T-helper 2 cell treated with Interferon-gamma antibody and Interleukin-4, amounts not matched to agents 5 μg/mL and 100 μg/mL, for 36 hours (primary cell): ENCODE measurements at regions not wholly inside any gene's neighbourhood (a gene's known extent, or its start where the extent isn't known, plus 50 kb on each side); places are given as distances from the start of the nearest gene placed in this dataset.

Experiments used
- DNase-seq: peaks from one replicate; pipeline ENCODE4 v3.0.0; 2021; ENCODE audit warnings: low spot score
- H3K27ac Mint-ChIP-seq: one replicate; pipeline ENCODE4 v1.8.0; 2021; ENCODE audit warnings: mild to moderate bottlenecking, mixed read lengths
- H3K27me3 Mint-ChIP-seq: one replicate; pipeline ENCODE4 v1.8.0; 2021; ENCODE audit warnings: low read depth, mixed read lengths
- H3K36me3 Mint-ChIP-seq: one replicate; pipeline ENCODE4 v1.8.0; 2021; ENCODE audit warnings: low read depth, mixed read lengths
- H3K4me1 Mint-ChIP-seq: one replicate; pipeline ENCODE4 v1.8.0; 2021; ENCODE audit warnings: low read depth, mixed read lengths
- H3K4me3 Mint-ChIP-seq: one replicate; pipeline ENCODE4 v1.8.0; 2022; ENCODE audit warnings: mild to moderate bottlenecking, moderate library complexity, mixed read lengths
- H3K9me3 Mint-ChIP-seq: one replicate; pipeline ENCODE4 v1.8.0; 2021; ENCODE audit warnings: mixed read lengths

DNA sequence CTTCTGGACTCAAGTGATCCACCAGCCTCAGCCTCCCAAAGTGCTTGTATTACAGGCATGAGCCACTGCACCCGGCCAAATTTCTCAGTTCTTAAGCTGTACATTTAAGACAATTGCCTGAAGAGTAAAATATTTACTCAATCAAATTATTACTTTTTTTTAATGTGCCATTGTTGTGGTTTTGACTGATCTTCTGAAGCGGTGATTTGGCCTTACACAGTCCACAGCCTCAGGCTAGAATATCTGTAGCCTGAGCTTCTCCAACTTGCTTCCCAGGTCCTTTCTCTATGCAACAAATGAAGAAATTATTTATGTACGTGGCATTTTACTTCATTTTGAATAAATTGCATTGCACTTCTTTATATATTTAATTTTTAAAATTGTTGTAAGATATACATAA, 281.3 kb downstream of the KLF5 start:
- Mint-ChIP-seq H3K27ac (no peak overlapping the region), H3K4me3 (no peak overlapping the region), H3K27me3 (peaks cover 2% of the 10 kb centered on the region), H3K36me3 (no peaks in the 10 kb centered on the region), H3K9me3 (no peaks in the 10 kb centered on the region), H3K4me1 (peaks cover 3% of the 10 kb centered on the region)
- DNase-seq, result no peak

DNA sequence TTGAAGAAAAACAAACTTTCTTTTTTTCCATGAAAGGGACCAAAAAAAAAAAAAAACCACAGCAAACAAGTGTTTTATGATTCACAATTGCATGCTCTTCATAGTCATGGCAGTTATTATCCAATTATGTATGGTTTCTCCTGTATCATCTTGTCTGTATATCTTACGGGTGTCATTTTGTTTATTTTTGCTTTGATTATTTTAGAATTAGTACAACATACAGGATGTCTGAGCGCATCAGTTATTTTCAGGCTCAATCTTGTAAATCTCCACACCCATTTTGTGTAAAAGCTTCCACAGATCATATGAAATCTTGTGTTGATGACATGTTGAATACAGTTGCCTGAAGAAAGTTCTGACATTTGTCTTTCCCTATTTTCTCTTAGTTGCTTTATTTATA, 280.3 kb downstream of the KLF5 start:
- H3K27ac Mint-ChIP-seq, result no peak overlapping the region

DNA sequence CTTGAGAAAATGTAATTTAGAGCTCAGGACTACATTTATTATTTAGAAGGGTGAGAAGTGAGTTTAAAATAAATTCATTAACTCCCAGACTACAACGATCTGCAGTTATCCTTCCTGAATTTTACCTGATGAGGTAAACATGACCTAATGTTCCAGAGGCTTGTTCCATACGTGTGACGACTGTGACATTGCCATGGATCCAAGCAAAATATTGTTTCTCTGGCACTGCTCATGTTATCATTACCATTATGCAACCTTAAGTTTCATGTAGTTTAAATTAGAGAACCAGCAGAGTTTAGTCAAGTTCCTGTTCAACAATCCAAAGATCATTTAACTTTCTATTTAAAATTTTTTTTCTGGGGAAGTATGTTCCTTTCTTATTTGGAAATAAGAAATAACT, 279.6 kb downstream of the KLF5 start:
- Mint-ChIP-seq H3K4me1 (peaks cover 4% of the 10 kb centered on the region), H3K36me3 (no peaks in the 10 kb centered on the region), H3K4me3 (no peak overlapping the region), H3K27me3 (peaks cover 4% of the 10 kb centered on the region), H3K9me3 (no peaks in the 10 kb centered on the region), H3K27ac (no peak overlapping the region)
- DNase-seq, result no peak

More for the DNA sequence above, 280.3 kb downstream of the KLF5 start:
- no peak overlapping the region for H3K4me3 Mint-ChIP-seq
- no peaks in the 10 kb centered on the region for H3K36me3 Mint-ChIP-seq
- peaks cover 4% of the 10 kb centered on the region for H3K4me1 Mint-ChIP-seq
- H3K27me3 Mint-ChIP-seq, result peaks cover 2% of the 10 kb centered on the region
- no peak for DNase-seq
- H3K9me3 Mint-ChIP-seq, result no peaks in the 10 kb centered on the region

DNA sequence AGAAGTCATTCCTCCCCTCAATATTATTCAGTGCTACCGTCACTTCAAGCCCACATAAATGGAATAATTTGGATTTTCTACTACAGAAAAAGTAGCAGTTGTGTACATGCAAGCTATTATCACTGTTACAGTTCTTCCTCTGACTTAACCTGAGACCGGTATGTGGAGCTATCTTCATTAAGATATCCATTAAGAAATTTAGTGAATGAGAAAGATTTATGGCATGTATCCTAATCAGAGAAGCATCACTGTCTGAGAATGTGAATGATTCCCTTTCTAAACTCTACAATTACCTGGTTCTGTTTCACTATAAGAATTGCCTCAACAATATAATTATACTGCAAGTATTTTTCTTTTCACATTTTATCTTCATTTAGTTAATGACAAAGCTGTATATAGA, 278.7 kb downstream of the KLF5 start:
- H3K9me3 Mint-ChIP-seq, result no peaks in the 10 kb centered on the region
- no peak overlapping the region for H3K27ac Mint-ChIP-seq
- H3K4me1 Mint-ChIP-seq, result peaks cover 4% of the 10 kb centered on the region
- DNase-seq, result no peak
- peaks cover 3% of the 10 kb centered on the region for H3K27me3 Mint-ChIP-seq
- no peaks in the 10 kb centered on the region for H3K36me3 Mint-ChIP-seq
- H3K4me3 Mint-ChIP-seq, result no peak overlapping the region

DNA sequence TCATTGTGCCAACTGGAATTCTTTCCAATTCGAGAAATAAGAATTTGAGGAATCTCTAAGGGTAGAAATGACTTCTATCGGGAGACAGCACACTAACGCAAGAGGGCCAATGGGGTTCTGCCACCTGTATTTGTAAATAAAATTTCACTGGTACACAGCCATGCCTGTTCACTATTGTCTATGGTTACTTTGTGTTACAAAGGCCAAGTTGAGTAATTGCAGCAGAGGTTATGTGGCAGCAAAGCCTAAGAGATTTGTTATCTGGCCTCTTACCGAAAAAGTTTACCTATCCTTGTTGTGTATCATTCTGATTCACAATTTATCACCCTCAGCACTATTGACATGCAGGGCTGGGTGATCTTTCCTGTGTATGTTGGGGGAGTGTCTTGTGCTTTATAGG, 278.0 kb downstream of the KLF5 start:
- no peak overlapping the region for H3K4me3 Mint-ChIP-seq
- DNase-seq, result no peak
- no peak overlapping the region for H3K27ac Mint-ChIP-seq
- H3K9me3 Mint-ChIP-seq, result no peaks in the 10 kb centered on the region
- H3K36me3 Mint-ChIP-seq, result no peaks in the 10 kb centered on the region
- peaks cover 3% of the 10 kb centered on the region for H3K27me3 Mint-ChIP-seq
- H3K4me1 Mint-ChIP-seq, result peaks cover 4% of the 10 kb centered on the region

DNA sequence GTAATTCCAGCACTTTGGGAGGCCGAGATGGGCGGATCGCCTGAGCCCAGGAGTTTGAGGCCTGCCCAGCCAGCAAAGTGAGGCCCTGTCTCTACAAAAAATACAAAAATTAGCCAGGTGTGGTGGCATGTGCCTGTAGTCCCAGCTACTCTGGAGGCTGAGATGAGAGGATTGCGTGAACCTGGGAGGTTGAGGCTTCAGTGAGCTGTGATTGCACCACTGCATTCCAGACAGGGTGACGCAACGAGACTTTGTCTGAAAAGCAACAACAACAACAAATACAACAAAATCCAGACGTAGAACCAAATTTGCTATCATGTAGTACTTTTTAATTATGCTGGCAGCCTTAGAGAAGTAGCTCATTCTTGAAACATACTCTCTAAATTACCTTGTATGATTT, 277.1 kb downstream of the KLF5 start:
- no peak for DNase-seq

DNA sequence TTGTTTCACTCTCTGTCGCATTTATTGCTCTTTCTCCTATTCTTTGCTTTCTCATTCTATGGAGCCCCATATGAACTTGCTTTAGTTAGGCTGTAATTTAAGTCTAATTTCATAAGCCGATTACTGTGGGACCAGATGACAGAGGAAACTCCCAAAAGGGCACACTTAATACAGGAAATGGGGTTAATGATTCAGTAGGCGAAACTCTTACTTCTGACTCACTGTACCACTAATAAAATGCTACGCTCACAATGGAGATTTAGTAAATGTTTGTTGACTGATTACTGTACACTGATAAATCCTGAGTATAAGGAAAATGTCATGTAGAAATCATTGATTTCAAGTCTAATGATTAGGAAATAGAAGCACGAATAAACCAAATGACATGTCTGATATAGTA, 276.4 kb downstream of the KLF5 start:
- H3K27ac Mint-ChIP-seq, result no peak overlapping the region
- DNase-seq, result no peak
- H3K36me3 Mint-ChIP-seq, result no peaks in the 10 kb centered on the region
- no peaks in the 10 kb centered on the region for H3K9me3 Mint-ChIP-seq
- peaks cover 4% of the 10 kb centered on the region for H3K4me1 Mint-ChIP-seq
- H3K4me3 Mint-ChIP-seq, result no peak overlapping the region
- H3K27me3 Mint-ChIP-seq, result peaks cover 3% of the 10 kb centered on the region

More for the DNA sequence above, 277.1 kb downstream of the KLF5 start:
- Mint-ChIP-seq H3K27me3 (peaks cover 3% of the 10 kb centered on the region), H3K4me1 (peaks cover 4% of the 10 kb centered on the region), H3K27ac (no peak overlapping the region), H3K4me3 (no peak overlapping the region), H3K36me3 (no peaks in the 10 kb centered on the region), H3K9me3 (no peaks in the 10 kb centered on the region)

DNA sequence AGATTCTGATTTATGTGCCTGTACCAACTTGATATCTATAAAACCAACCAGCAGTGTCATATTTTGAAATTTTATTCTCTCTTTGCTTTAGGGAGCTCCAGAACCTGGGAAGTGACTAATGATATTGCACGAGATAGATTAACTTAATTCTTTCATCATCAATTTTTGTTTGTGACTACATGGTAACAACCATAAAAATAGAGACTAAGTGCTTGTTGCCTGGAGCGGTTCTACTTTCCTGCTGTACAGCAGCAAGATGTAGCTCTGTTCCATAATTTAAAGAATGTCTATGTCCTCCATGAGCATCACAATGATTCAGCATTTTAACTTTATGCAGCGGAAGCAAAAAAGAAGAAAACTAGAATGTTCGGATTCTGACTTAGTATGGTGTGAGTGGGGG, 275.6 kb downstream of the KLF5 start:
- Mint-ChIP-seq H3K4me1 (peaks cover 4% of the 10 kb centered on the region), H3K36me3 (no peaks in the 10 kb centered on the region), H3K27ac (no peak overlapping the region), H3K27me3 (peaks cover 3% of the 10 kb centered on the region), H3K9me3 (no peaks in the 10 kb centered on the region), H3K4me3 (no peak overlapping the region)
- DNase-seq, result no peak

DNA sequence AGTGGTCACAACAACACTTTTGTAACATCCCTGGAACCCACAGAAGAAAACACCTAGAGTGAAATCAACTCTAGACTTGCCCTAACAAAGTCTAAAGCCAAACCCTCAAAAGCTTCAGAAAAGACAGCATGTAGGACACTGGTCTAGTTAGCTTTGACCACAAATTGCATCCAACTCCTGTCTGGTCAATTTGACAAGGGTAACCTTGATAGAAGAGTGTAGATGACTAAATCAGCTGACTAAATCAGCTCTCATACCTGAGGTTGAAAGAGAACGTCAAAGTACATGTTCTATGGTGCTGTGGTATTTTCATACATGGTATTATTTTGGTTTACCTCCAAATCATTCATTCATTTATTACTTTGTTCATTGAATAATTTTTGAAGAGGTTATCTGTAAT, 272.8 kb downstream of the KLF5 start:
- H3K27me3 Mint-ChIP-seq, result peaks cover 3% of the 10 kb centered on the region
- H3K36me3 Mint-ChIP-seq, result no peaks in the 10 kb centered on the region
- H3K4me1 Mint-ChIP-seq, result peaks cover 4% of the 10 kb centered on the region
- no peak overlapping the region for H3K4me3 Mint-ChIP-seq
- no peak for DNase-seq
- H3K9me3 Mint-ChIP-seq, result no peaks in the 10 kb centered on the region
- H3K27ac Mint-ChIP-seq, result no peak overlapping the region

DNA sequence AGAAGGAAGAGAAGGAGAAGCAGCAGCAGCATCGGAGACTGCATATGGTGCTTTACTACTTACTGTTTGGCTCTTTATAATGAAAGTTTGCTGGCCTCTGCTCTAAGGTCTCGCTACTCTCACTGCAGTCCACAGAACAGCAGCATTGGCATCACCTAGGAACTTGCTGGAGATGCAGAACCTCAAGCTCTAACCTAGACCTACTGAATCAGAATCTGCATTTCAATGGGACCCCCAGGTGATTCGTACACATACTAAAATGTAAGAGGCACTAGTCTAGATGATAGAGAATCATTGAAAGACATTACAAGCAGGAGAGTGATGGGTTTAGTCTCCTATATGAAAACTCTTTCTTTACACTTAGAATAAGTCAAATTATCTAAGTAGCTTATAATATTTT, 270.6 kb downstream of the KLF5 start:
- Mint-ChIP-seq H3K36me3 (no peaks in the 10 kb centered on the region), H3K27ac (no peak overlapping the region)

DNA sequence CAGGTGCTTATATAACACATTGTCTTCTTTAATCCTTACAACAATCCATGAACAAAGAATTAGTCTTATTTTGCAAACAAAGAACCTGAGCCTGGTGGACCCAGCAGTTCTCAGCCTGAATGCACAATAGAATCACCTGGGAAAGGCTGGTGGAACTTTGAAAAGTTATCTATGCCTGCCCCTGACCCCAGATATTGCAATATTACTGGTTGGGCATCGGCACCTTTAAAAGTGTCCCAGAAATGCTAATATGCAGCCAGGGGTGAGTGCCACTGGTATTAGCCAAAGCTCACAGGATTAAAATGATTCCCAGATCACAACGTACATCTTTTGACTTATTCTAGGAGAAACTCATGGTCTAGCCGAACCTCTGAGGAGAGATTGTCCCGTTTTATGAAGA, 268.8 kb downstream of the KLF5 start:
- H3K27me3 Mint-ChIP-seq, result peaks cover 5% of the 10 kb centered on the region
- no peak overlapping the region for H3K27ac Mint-ChIP-seq
- H3K4me3 Mint-ChIP-seq, result no peak overlapping the region
- DNase-seq, result no peak
- H3K4me1 Mint-ChIP-seq, result no peaks in the 10 kb centered on the region
- H3K36me3 Mint-ChIP-seq, result no peaks in the 10 kb centered on the region
- H3K9me3 Mint-ChIP-seq, result no peaks in the 10 kb centered on the region

More for the DNA sequence above, 270.6 kb downstream of the KLF5 start:
- no peaks in the 10 kb centered on the region for H3K9me3 Mint-ChIP-seq
- H3K4me3 Mint-ChIP-seq, result no peak overlapping the region
- peaks cover 8% of the 10 kb centered on the region for H3K27me3 Mint-ChIP-seq
- no peaks in the 10 kb centered on the region for H3K4me1 Mint-ChIP-seq
- DNase-seq, result no peak

DNA sequence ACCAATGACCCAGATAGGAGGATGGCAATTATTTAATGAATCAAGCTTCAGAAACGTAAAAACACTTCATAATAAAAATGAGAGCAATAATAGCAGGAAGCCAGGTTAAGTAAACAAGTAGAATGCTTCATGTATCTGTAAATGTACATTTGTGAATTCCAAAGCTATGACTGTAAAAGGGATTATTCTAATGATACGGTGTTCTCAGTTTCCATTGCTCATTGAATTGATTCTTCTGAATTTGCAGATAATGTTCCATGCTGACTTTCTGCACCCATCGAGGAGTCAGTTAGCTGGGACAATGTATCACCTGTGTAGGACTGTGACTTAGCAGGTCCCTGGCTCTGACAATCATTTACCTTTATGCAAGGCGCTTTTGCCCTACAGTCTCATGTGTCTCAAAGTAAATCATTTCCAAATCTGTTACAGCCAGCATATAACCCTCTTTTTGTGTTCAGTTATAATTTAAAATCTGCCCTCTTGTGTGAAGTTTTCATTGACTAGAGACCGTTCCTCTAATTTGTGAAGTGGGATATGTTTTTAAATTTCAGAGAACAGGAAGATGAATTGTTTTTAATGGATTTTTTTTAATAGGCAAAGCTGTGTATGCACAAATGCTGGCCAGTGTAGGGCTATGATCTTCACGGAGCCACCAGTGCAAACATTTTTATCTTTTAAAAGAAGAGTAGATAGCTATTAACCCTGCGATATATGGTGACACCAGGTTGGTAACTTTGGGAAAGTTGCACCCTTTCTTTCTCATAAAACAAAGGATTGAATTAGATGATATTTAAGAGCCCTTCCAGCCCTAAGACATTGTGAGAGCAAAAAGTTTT, 267.1 kb downstream of the KLF5 start:
- Mint-ChIP-seq H3K4me3 (no peak overlapping the region), H3K4me1 (no peaks in the 10 kb centered on the region), H3K27me3 (peaks cover 5% of the 10 kb centered on the region), H3K27ac (no peak overlapping the region), H3K36me3 (no peaks in the 10 kb centered on the region), H3K9me3 (no peaks in the 10 kb centered on the region)
- no peak for DNase-seq

DNA sequence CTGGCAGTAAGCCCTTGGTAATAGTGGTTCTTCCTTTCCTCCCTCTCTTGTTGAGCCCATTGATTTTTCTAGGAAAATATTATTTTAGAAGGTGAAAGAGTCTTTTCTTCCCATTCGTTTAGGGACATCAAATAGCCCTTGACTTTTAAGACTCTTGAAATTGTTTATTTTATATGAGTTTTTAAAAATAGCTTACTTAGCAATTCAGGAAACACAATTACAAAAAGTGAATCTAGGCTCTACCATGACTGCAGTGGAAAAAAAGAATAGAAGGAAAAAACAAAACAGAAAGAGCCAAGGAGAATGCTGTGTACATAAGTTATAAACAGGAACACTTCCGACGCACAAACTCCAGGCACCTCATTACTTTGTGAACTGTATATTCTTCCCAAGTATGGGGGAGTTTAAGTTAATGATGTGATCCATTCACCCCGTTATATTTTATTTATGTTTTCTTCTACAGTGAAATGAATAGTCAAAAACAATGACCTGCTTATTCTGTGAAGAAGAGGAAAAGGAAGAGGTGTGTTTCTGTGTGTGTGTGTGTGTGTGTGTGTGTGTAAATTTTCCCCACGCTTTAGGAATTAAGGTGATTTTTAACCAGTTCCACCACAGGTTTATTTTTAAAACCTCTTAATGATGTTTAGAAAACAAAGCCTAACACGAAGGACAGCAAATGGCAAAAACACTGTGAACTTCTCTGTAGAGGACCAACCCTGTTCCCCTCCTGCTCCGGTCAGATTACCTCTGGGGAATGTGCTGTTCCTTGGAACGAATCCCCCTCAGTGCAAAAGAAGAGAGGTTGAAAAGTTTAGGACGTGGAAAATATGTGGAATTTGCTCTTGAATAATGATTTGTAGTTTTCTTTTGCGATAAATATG, 266.3 kb downstream of the KLF5 start:
- no peak overlapping the region for H3K27ac Mint-ChIP-seq
- H3K36me3 Mint-ChIP-seq, result no peaks in the 10 kb centered on the region
- H3K9me3 Mint-ChIP-seq, result no peaks in the 10 kb centered on the region
- H3K27me3 Mint-ChIP-seq, result peaks cover 5% of the 10 kb centered on the region
- H3K4me3 Mint-ChIP-seq, result no peak overlapping the region
- no peak for DNase-seq
- no peaks in the 10 kb centered on the region for H3K4me1 Mint-ChIP-seq

DNA sequence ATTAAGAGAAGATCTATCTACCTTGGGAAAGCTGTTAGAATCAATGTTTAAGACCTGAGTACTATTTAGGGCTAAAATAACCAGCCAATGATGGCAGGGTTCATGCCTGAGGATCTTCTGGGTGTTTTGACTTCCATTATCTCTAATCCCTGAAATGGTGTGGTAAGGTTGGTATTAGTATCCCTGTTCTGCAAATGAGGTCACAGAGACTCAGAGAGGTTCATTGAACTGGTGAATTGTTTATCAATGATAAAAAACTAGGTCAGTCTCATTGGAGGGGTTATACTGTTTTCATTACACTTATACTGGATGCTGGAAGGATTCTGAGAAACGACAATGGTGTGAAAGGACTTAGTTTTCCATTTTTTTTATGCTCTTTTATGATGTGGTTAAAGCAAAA, 264.8 kb downstream of the KLF5 start:
- Mint-ChIP-seq H3K27me3 (peaks cover 5% of the 10 kb centered on the region), H3K4me3 (no peak overlapping the region), H3K4me1 (no peaks in the 10 kb centered on the region), H3K9me3 (no peaks in the 10 kb centered on the region), H3K27ac (no peak overlapping the region), H3K36me3 (no peaks in the 10 kb centered on the region)
- DNase-seq, result no peak
